HG02623 (cell line): ENCODE measurements at regions not wholly inside any gene's neighbourhood (a gene's known extent, or its start where the extent isn't known, plus 50 kb on each side); places are given as distances from the start of the nearest gene placed in this dataset.
"Not testable (repeated sequence)": the region's sequence is repeated elsewhere in the genome, so short reads cannot be mapped to it uniquely, and the experiment has no call there.

Experiments used
- ATAC-seq: cut with Tn5 transposase; IDR thresholded peaks from one replicate; pipeline ENCODE4 v1.9.1; 2021; ENCODE audit warnings: moderate library complexity; ENCODE audit not compliant: unreplicated experiment

DNA sequence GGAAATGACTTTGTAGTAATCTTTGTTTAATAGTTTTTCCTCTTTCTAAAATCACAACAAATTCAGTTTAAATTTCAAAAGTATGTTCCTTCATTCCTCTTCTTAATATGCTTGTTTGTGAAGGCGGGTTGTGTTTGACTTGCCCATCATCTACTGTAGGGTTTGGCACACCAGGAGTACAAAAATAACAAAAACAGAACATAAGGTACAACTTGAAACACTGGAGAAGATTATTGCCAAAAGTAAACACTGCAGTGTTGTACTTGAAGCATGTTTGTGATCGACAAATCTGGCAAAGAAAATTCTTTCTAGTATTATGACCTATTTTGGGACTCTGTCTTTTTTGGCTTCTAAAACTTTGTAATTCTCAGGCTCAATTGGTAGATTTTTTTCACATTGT lies 518.6 kb downstream of the SLITRK5 start:
- no peak for ATAC-seq

- ATAC-seq = no peak
These were observed 524.9 kb downstream of the SLITRK5 start for GRCh38 chr13:88196106-88196505.

- ATAC-seq = no peak
These were observed 546.2 kb downstream of the SLITRK5 start for GRCh38 chr13:88217372-88217771.

DNA sequence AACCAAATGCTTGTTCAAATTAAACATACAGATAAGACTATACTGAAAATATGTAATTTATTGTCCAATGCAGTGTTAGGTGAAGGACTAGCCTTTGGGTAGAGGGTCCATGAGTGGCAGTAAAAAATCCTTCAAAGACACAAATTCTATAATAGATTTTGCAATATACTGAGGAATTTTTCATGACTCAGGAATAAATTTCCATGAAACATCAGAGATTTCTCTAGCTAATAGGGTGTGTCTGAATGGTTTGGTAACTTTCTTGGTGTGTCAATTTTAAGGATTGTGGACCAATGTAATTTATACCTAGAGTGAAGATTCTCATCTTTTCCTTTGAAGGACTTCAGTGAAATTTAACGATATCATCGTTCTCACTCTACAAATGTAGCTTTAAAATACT lies 546.7 kb downstream of the SLITRK5 start:
- ATAC-seq = no peak

GRCh38 chr13:88223958-88224357 lies 552.8 kb downstream of the SLITRK5 start:
- no peak for ATAC-seq

DNA sequence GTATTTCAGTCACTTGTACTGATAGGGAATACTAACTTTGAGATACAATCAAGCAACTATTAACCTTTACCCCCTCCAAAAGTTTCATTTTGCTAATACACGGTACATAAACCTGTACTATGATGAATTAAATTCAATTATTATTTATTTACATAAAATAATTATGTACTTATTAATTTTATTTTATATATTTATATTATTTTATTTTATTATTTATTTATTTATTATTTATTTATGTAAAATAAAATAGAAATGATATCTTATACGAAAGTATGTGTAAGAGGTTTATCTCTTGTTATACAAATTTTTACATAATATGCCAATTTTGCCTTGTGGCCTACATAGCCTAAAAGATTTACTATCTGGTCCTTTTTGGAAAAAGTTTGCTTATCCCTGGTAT lies 564.3 kb downstream of the SLITRK5 start:
- ATAC-seq = no peak

GRCh38 chr13:88246239-88246638 lies 575.1 kb downstream of the SLITRK5 start:
- ATAC-seq = no peak

DNA sequence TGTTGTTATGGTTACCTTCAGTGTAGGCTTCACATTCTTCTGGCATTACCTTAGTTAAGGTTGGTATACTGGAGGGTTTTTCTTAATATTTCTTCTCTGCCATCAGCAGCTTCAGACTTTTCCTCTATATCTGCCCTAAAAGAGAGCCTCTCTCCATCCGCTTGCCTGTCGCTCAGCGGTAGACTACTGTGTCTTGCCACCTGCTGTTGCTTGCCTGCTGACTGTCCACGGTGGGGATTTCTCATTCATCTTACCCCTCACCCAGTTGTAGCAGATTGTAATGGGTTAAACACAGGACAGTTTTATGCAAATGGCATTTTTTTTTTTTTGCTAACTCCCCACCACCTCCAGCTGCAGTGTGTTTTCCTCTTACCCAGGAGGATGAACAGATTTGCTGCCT lies 577.2 kb downstream of the SLITRK5 start:
- ATAC-seq = no peak

DNA sequence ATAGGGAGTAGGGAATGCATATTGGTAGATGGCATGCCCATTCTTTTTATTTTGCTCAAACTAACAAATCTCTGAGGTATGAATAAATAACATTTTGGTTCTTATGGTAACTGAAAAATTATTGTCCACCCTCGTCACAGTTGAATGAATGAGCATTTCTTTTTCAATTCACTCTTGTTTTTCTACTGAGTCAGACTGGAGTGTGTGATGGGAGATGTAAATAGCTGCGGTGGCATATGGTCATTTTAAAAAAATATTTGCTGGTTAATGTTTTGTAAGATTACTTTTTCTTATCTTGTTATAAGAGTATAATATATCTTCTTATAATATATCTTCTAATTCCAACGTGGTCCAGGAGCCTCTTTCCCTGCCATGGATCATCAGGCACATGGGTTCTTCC lies 586.5 kb downstream of the SLITRK5 start:
- no peak for ATAC-seq

DNA sequence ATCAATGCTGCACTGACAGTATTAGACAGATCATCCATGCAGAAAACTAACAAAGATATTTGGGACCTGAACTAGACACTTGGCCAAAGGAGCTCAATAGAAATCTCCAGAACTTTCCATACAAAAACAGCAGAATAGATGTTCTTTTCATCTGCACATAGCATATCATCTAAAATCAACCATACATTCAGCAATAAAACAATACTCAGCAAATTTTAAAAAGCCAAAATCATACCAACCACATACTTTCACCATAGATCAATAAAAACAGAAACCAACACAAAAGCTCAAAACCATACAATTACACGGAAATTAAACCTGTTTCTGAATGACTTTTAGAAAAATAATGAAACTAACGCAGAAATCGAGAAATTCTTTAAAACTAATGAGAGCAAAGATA lies 592.6 kb downstream of the SLITRK5 start:
- no peak for ATAC-seq

DNA sequence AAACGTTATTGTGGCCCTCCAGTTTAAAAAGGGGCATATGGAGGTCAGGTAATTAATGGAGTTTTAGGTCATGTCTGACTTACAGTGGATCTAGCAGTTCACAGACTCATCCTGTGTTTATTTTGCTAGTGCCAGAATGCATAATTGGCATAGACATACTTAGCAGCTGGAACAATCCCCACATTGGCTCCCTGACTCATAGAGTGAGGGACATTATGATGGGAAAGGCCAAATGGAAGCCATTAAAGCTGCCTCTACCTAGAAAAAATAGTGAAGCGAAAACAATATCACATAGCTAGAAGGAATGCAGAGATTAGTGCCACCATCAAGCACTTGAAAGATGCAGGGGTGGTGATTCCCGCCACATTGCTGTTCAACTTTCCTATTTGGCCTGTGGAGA lies 610.7 kb downstream of the SLITRK5 start:
- no peak for ATAC-seq

GRCh38 chr13:88285329-88285728 lies 614.2 kb downstream of the SLITRK5 start:
- ATAC-seq = no peak

- no peak for ATAC-seq
These were observed 617.2 kb downstream of the SLITRK5 start for GRCh38 chr13:88288326-88288725.

GRCh38 chr13:88291731-88292130 lies 620.6 kb downstream of the SLITRK5 start:
- ATAC-seq = not testable (repeated sequence)

DNA sequence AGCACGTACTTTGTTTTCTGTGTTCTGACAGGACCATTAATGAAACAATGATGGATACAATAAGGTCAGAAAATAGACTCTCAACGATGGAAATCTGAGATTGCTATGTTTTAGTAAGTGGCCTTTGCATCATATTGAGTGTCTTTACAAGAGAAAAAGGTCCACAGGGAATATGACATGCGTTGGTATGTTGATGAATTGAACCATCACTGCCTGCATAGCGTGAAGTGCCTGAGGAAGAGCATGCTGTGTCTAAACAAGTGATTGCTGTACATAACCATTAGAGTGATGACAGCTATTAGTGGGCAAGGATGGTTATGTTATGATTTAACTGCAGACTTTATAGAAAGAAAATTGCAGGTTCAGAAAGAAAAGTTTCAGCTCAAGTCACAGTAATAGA lies 623.2 kb downstream of the SLITRK5 start:
- no peak for ATAC-seq

- no peak for ATAC-seq
These were observed 632.0 kb downstream of the SLITRK5 start for GRCh38 chr13:88303157-88303556.

DNA sequence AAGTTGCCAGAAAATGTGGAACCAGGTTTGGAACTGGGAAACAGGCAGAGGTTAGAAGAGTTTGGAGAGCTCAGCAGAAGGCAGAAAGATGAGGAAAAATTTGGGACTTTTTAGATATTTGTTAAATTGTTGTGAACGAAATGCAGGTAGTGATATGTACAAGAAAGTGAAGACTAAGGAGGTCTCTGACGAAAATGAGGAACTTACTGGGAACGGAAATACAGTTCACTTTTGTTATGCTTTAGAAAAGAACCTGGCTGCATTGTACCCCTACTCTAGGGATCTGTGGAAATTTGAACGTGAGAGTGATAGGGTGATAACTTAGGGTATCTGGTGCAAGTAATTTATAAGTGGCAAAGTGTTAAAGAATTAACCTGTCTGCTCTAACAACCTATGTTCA lies 632.4 kb downstream of the SLITRK5 start:
- ATAC-seq = no peak

- no peak for ATAC-seq
These were observed 643.3 kb downstream of the SLITRK5 start for GRCh38 chr13:88314496-88314895.

DNA sequence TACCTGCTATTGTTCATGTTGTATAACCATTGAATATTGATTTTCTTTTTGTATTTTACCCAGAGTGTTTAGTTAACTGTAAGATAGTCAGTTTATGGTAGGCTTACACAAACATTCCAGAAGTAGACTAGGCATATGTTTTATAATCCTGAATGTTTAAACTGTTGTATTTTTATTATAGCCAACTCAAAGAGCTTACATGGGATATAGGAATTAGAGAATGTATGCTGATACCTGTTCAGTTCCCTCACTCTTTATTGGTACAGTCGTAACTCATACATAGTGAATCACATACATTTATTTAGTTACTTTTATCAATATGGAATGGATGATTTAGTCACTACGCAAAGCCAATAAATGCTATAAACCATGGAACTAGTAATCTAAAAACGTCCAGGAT lies 657.9 kb downstream of the SLITRK5 start:
- no peak for ATAC-seq

GRCh38 chr13:88339271-88339741 lies 668.1 kb downstream of the SLITRK5 start:
- ATAC-seq = no peak

DNA sequence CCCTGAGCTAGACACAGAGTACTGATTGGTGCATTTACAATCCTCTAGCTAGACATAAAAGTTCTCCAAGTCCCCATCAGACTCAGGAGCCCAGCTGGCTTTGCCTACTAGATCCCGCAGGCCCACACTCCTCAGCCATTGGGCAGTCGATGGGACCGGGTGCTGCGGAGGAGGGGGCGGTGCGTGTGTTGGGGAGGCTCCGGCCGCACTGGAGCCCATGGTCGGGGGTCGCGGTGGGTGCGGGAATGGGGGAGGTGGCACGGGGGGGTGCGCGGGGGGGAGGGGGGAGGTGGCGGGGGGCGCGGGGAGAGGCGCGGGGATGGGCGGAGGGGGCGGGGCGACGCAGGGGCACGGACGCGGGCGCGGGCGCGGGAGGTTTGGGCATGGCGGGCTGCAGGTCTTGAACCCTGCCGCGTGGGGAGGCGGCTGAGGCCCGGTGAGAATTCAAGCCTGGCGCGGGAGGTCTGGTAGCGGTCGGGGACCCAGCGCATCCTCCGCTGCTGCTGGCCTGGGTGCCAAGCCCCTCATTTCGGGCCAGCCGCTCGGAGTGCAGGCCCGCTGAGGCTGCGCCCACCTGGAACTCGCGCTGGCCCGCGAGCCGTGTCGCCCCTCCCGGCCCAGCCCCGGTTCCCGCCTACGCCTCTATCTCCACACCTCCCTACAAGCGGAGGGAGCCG lies 674.1 kb downstream of the SLITRK5 start:
- ATAC-seq = no peak

GRCh38 chr13:88360761-88361160 lies 689.6 kb downstream of the SLITRK5 start:
- no peak for ATAC-seq

DNA sequence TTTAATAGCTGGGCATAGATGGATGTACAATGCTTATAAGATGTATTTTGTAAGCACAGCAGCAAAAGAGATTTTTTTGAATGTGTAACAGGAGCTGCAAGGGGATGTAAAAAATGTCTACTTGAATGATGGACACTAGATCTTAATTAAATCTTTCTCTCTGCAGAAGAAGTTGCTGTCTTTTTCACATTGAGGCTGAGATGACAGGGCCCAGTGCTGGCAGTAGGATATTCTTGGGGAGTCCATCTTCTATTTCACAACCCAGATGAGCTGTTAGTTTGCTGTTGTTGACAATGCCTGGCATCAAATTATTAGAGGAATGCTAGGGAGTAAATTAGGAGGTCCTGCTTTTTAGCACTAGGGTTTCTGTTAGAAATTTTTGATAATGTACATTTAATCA lies 698.7 kb downstream of the SLITRK5 start:
- ATAC-seq = no peak
